NT2/D1 (cell line): ENCODE measurements at regions not wholly inside any gene's neighbourhood (a gene's known extent, or its start where the extent isn't known, plus 50 kb on each side); places are given as distances from the start of the nearest gene placed in this dataset.

Experiments used
- YY1 ChIP-seq: IDR thresholded peaks from 2 replicates; pipeline ENCODE4 v1.6.1; 2011; ENCODE audit not compliant: insufficient read length, insufficient read depth
- ZNF274 ChIP-seq: IDR thresholded peaks from 2 replicates; pipeline ENCODE4 v1.6.1; 2011; ENCODE audit warnings: mild to moderate bottlenecking, low read depth, low read length

- TF ChIP-seq ZNF274 (no peak), YY1 (no peak)
Observed at GRCh38 chr13:22862478-22862877, 318.3 kb upstream of the SGCG start.
